ENCODE measurements at regions not wholly inside any gene's neighbourhood (a gene's known extent, or its start where the extent isn't known, plus 50 kb on each side); places are given as distances from the start of the nearest gene placed in this dataset.

GRCh38 chr2:191499050-191499449, 178.9 kb upstream of the NABP1 start:
- Histone ChIP-seq H3K4me1 (peaks cover 0 to 6% of the 10 kb centered on the region in 2 donors), H3K27ac (no peak overlapping the region), H3K4me3 (no peak overlapping the region), H3K27me3 (no peaks in the 10 kb centered on the region), H3K36me3 (no peaks in the 10 kb centered on the region), H3K9me3 (no peaks in the 10 kb centered on the region)
- TF ChIP-seq POLR2AphosphoS5 (IDR thresholded peaks at IDR 0.05) = no peak
- TF ChIP-seq POLR2A (IDR thresholded peaks at IDR 0.05) = no peak
- no peak for TF ChIP-seq CTCF (IDR thresholded peaks at IDR 0.05)
- intact Hi-C loops (cut with DNase I; ENCODE audit: low total_unique reads) = no loop called here
- no peak for DNase-seq (ENCODE audit: low spot score in 2 of 2)

DNA sequence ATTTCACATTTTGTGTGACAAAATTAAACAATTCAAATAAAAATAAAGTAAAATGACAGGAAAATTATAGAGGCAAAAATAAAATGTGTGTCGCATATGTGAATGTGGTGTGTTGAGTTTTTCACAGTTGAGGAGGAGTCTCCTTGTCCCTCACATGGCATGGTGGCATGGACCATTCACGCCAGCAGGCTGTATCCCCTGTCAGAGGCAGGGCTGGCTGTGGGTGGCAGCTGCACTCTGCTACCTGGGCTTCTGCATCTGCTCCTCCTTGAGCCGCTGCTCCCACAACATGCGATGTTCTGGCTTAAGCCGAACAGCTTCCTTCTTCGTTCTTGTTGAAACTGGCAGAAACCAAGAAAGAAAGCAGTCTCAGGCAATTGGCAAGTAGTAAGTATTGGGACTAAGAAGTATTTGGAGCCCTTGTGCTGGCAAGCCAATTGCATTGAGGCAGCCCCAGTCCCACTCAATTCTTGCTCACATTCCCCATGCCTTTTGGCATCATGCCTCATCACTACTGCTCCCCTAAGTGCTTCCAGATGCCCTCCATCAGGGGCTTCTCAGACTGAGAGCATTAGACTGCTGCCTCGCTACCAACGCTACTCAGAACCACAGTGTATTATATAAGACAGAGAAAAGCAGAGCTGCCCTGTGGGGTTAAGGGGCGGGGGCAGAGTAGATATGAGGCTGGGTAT, 177.9 kb upstream of the NABP1 start:
- Histone ChIP-seq H3K4me1 (peaks cover 0 to 6% of the 10 kb centered on the region in 2 donors), H3K9me3 (no peaks in the 10 kb centered on the region), H3K36me3 (no peaks in the 10 kb centered on the region), H3K27me3 (no peaks in the 10 kb centered on the region), H3K4me3 (no peak overlapping the region), H3K27ac (peak overlapping the region; percentile 15 to 65)
- DNase-seq (ENCODE audit: low spot score in 2 of 2) = no peak
- TF ChIP-seq CTCF (IDR thresholded peaks at IDR 0.05) (no peak), POLR2A (IDR thresholded peaks at IDR 0.05) (no peak), POLR2AphosphoS5 (IDR thresholded peaks at IDR 0.05) (peak in 1 of 3 donors; percentile 44)
- intact Hi-C loops (cut with DNase I; ENCODE audit: low total_unique reads) = no loop called here

GRCh38 chr2:191500566-191500883, 177.4 kb upstream of the NABP1 start:
- Histone ChIP-seq H3K4me1 (peaks cover 0 to 6% of the 10 kb centered on the region in 2 donors), H3K36me3 (no peaks in the 10 kb centered on the region), H3K27ac (peak overlapping the region; percentile 15 to 65), H3K4me3 (no peak overlapping the region), H3K9me3 (no peaks in the 10 kb centered on the region), H3K27me3 (no peaks in the 10 kb centered on the region)
- TF ChIP-seq POLR2A (IDR thresholded peaks at IDR 0.05) = no peak
- no peak for TF ChIP-seq CTCF (IDR thresholded peaks at IDR 0.05)
- no peak for TF ChIP-seq POLR2AphosphoS5 (IDR thresholded peaks at IDR 0.05)
- DNase-seq (ENCODE audit: low spot score in 2 of 2) = no peak
- intact Hi-C loops (cut with DNase I; ENCODE audit: low total_unique reads) = no loop called here

GRCh38 chr2:191500884-191501560, 176.9 kb upstream of the NABP1 start:
- Histone ChIP-seq H3K4me1 (peaks cover 0 to 6% of the 10 kb centered on the region in 2 donors), H3K27ac (peak overlapping the region; percentile 65 to 76), H3K36me3 (no peaks in the 10 kb centered on the region), H3K27me3 (no peaks in the 10 kb centered on the region), H3K9me3 (no peaks in the 10 kb centered on the region), H3K4me3 (no peak overlapping the region)
- DNase-seq (ENCODE audit: low spot score in 2 of 2) = no peak
- intact Hi-C loops (cut with DNase I; ENCODE audit: low total_unique reads) = no loop called here
- TF ChIP-seq POLR2A (IDR thresholded peaks at IDR 0.05) = no peak
- TF ChIP-seq CTCF (IDR thresholded peaks at IDR 0.05) = no peak
- TF ChIP-seq POLR2AphosphoS5 (IDR thresholded peaks at IDR 0.05) = no peak

DNA sequence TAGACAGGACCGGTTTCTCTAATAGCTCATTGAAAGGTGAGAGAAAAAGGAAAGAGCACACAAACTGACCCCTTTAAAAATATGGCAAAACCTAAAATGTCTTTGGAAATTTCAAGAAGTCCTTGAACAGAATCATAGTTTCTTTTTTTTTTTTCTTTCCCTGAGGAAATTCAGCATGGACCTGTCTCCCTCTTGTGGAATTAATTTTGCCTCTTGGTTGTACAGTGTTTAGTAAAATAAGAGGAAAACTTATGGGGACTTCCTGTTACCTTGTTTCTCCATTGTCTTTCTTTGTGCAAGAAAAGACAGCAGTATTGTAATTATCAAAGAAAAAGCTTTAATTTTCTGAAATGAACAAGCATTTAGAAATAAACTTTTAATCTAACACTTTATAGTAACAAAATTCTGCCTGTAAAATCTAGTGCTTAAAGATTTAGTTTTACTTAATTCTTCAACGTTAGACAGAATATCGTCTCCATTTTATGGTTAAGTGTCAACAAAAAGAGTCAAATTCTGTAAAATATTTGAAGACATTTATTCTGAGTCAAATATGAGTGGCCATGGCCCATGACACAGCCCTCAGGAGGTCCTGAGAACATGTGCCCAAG, 176.3 kb upstream of the NABP1 start:
- DNase-seq (ENCODE audit: low spot score in 2 of 2) = no peak
- Histone ChIP-seq H3K4me1 (peaks cover 0 to 6% of the 10 kb centered on the region in 2 donors), H3K36me3 (no peaks in the 10 kb centered on the region), H3K4me3 (no peak overlapping the region), H3K9me3 (no peaks in the 10 kb centered on the region), H3K27me3 (no peaks in the 10 kb centered on the region), H3K27ac (peak overlapping the region; percentile 65 to 76)
- TF ChIP-seq CTCF (IDR thresholded peaks at IDR 0.05) (peak; percentile 36 to 68 (median 62)), POLR2A (IDR thresholded peaks at IDR 0.05) (no peak), POLR2AphosphoS5 (IDR thresholded peaks at IDR 0.05) (no peak)
- intact Hi-C loops (cut with DNase I; ENCODE audit: low total_unique reads) = no loop called here
